ENCODE measurements at regions not wholly inside any gene's neighbourhood (a gene's known extent, or its start where the extent isn't known, plus 50 kb on each side); places are given as distances from the start of the nearest gene placed in this dataset.

- WGBS (ENCODE audit: extremely low coverage, insufficient read length, low lambda C conversion rate) = no CpG with 5 or more reads among the region's 1 CpG
- Histone ChIP-seq H3T11ph (ENCODE audit: low read length) (no peak overlapping the region), H2AFZ (ENCODE audit: low read length) (no peak overlapping the region), H3K14ac (ENCODE audit: insufficient read depth, low read length) (no peak overlapping the region), H3K4me2 (ENCODE audit: insufficient read depth, insufficient read length, low read length) (no peak overlapping the region), H3K27me3 (ENCODE audit: insufficient read depth, low read length) (no peaks in the 10 kb centered on the region), H3K9me3 (ENCODE audit: control insufficient read depth, low read depth, low read length) (no peaks in the 10 kb centered on the region), H3K23ac (ENCODE audit: insufficient read length, low read depth, low read length) (no peak overlapping the region), H4K91ac (ENCODE audit: insufficient read length, low read depth, low read length) (no peak overlapping the region), H3K9ac (ENCODE audit: extremely low read depth, insufficient read length, low read length) (no peak overlapping the region), H3K23me2 (ENCODE audit: insufficient read length, low read depth, low read length, poor library complexity, severe bottlenecking) (no peaks in the 10 kb centered on the region), H3K79me1 (ENCODE audit: insufficient read depth, low read depth, low read length, poor library complexity, severe bottlenecking) (no peaks in the 10 kb centered on the region), H2BK20ac (ENCODE audit: low read depth, low read length, poor library complexity, severe bottlenecking) (no peak overlapping the region), H3K4me1 (ENCODE audit: insufficient read depth, low read length) (no peaks in the 10 kb centered on the region), H2BK15ac (ENCODE audit: low read depth, low read length) (no peak overlapping the region), H3K79me2 (ENCODE audit: insufficient read depth, low read length) (no peaks in the 10 kb centered on the region), H4K20me1 (ENCODE audit: control insufficient read depth, insufficient read depth, insufficient read length) (no peaks in the 10 kb centered on the region), H4K5ac (ENCODE audit: insufficient read length, low read depth, low read length) (no peak overlapping the region), H2BK120ac (ENCODE audit: low read depth, low read length, poor library complexity, severe bottlenecking) (no peak overlapping the region), H3K18ac (ENCODE audit: insufficient read length, low read depth, low read length) (no peak overlapping the region), H3K27ac (ENCODE audit: insufficient read length, low read depth, low read length) (no peak overlapping the region), H3K4ac (ENCODE audit: low read depth, low read length) (no peak overlapping the region), H4K8ac (replicated peaks; ENCODE audit: insufficient read length, low read depth, low read length) (no peak overlapping the region), H2BK12ac (ENCODE audit: insufficient read length, low read depth, low read length) (no peak overlapping the region), H2BK5ac (ENCODE audit: insufficient read length, low read length) (no peak overlapping the region), H3K56ac (ENCODE audit: insufficient read length, low read depth, low read length) (no peak overlapping the region), H2AK5ac (ENCODE audit: insufficient read length, low read length) (no peak overlapping the region)
- H3K9me3 Mint-ChIP-seq = peaks cover 18 to 19% of the 10 kb centered on the region in 2 experiments
- H3K27ac Mint-ChIP-seq = no peak overlapping the region
- H3K4me3 Mint-ChIP-seq = no peak overlapping the region
- H3K27me3 Mint-ChIP-seq (ENCODE audit: low read depth) = no peaks in the 10 kb centered on the region
- no peak for TF ChIP-seq CTCF (conservative IDR thresholded peaks at IDR 0.05)
- no peaks in the 10 kb centered on the region for H3K4me1 Mint-ChIP-seq
- H3K36me3 Mint-ChIP-seq (ENCODE audit: insufficient read depth in 1 of 3, low read depth in 3 of 3) = peaks cover 11 to 22% (median 12%) of the 10 kb centered on the region in 3 experiments
- DNase-seq = no peak
Measured at GRCh38 chr2:147345246-147345645, 499.6 kb upstream of the ACVR2A start.
